ENCODE measurements at regions not wholly inside any gene's neighbourhood (a gene's known extent, or its start where the extent isn't known, plus 50 kb on each side); places are given as distances from the start of the nearest gene placed in this dataset.

GRCh38 chr1:21341022-21341421 is 50.8 kb upstream of the ECE1 start:
- TF ChIP-seq, protein P1, sequence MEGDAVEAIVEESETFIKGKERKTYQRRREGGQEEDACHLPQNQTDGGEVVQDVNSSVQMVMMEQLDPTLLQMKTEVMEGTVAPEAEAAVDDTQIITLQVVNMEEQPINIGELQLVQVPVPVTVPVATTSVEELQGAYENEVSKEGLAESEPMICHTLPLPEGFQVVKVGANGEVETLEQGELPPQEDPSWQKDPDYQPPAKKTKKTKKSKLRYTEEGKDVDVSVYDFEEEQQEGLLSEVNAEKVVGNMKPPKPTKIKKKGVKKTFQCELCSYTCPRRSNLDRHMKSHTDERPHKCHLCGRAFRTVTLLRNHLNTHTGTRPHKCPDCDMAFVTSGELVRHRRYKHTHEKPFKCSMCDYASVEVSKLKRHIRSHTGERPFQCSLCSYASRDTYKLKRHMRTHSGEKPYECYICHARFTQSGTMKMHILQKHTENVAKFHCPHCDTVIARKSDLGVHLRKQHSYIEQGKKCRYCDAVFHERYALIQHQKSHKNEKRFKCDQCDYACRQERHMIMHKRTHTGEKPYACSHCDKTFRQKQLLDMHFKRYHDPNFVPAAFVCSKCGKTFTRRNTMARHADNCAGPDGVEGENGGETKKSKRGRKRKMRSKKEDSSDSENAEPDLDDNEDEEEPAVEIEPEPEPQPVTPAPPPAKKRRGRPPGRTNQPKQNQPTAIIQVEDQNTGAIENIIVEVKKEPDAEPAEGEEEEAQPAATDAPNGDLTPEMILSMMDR (IDR thresholded peaks at IDR 0.05): no peak
- TF ChIP-seq POLR2A (IDR thresholded peaks at IDR 0.05): no peak

Measured in lower leg skin (tissue), 3 donors.